ENCODE measurements at regions not wholly inside any gene's neighbourhood (a gene's known extent, or its start where the extent isn't known, plus 50 kb on each side); places are given as distances from the start of the nearest gene placed in this dataset.

- TF ChIP-seq POLR2A (IDR thresholded peaks at IDR 0.05; ENCODE audit: control extremely low read depth in 1 of 2, low read depth in 2 of 2, low read length in 2 of 2) (no peak), JUN (IDR thresholded peaks at IDR 0.05; ENCODE audit: low read depth, low read length) (no peak), CTCF (IDR thresholded peaks at IDR 0.05; ENCODE audit: control extremely low read depth in 1 of 3, insufficient read depth in 1 of 3, low read depth in 1 of 3, low read length in 3 of 3) (no peak), HDAC6 (IDR thresholded peaks at IDR 0.05; ENCODE audit: low read depth, low read length) (no peak), TAF1 (IDR thresholded peaks at IDR 0.05; ENCODE audit: low read depth, low read length) (no peak), EP300 (IDR thresholded peaks at IDR 0.05; ENCODE audit: borderline replicate concordance in 1 of 2, low read depth in 2 of 2, low read length in 2 of 2) (no peak), SP1 (IDR thresholded peaks at IDR 0.05; ENCODE audit: low read depth, low read length) (no peak), BACH1 (IDR thresholded peaks at IDR 0.05; ENCODE audit: low read length) (no peak)
These were observed 58.7 kb upstream of the CDH20 start for GRCh38 chr18:61274416-61274960.

All from H1 (cell line).